ENCODE measurements at regions not wholly inside any gene's neighbourhood (a gene's known extent, or its start where the extent isn't known, plus 50 kb on each side); places are given as distances from the start of the nearest gene placed in this dataset.

GRCh38 chr5:163369776-163370385 lies 67.5 kb upstream of the CCNG1 start:
- H3K9me3 Mint-ChIP-seq = no peaks in the 10 kb centered on the region
- peaks cover 7% of the 10 kb centered on the region for H3K4me1 Mint-ChIP-seq (ENCODE audit: unreplicated experiment)
- no peaks in the 10 kb centered on the region for H3K27me3 Mint-ChIP-seq
- H3K36me3 Mint-ChIP-seq = peaks cover 4% of the 10 kb centered on the region
- no peak for DNase-seq (ENCODE audit: extremely low spot score, unreplicated experiment)
- H3K4me3 Mint-ChIP-seq = no peak overlapping the region
- H3K27ac Mint-ChIP-seq = no peak overlapping the region
- no peak for TF ChIP-seq CTCF (conservative IDR thresholded peaks at IDR 0.05)

GRCh38 chr5:163373436-163374084 lies 63.8 kb upstream of the CCNG1 start:
- H3K27me3 Mint-ChIP-seq = no peaks in the 10 kb centered on the region
- DNase-seq (ENCODE audit: extremely low spot score, unreplicated experiment) = no peak
- no peaks in the 10 kb centered on the region for H3K36me3 Mint-ChIP-seq
- no peaks in the 10 kb centered on the region for H3K9me3 Mint-ChIP-seq
- peaks cover 7% of the 10 kb centered on the region for H3K4me1 Mint-ChIP-seq (ENCODE audit: unreplicated experiment)
- peak overlapping the region; percentile 41 for H3K27ac Mint-ChIP-seq
- TF ChIP-seq CTCF (conservative IDR thresholded peaks at IDR 0.05) = no peak
- no peak overlapping the region for H3K4me3 Mint-ChIP-seq

GRCh38 chr5:163377982-163378381 lies 59.4 kb upstream of the CCNG1 start:
- no peak overlapping the region for H3K27ac Mint-ChIP-seq
- H3K9me3 Mint-ChIP-seq = no peaks in the 10 kb centered on the region
- H3K4me1 Mint-ChIP-seq (ENCODE audit: unreplicated experiment) = peaks cover 14% of the 10 kb centered on the region
- no peaks in the 10 kb centered on the region for H3K36me3 Mint-ChIP-seq
- no peak for DNase-seq (ENCODE audit: extremely low spot score, unreplicated experiment)
- no peaks in the 10 kb centered on the region for H3K27me3 Mint-ChIP-seq
- no peak overlapping the region for H3K4me3 Mint-ChIP-seq
- no peak for TF ChIP-seq CTCF (conservative IDR thresholded peaks at IDR 0.05)

GRCh38 chr5:163379298-163380155 lies 57.9 kb upstream of the CCNG1 start:
- TF ChIP-seq CTCF (conservative IDR thresholded peaks at IDR 0.05) = no peak
- no peaks in the 10 kb centered on the region for H3K27me3 Mint-ChIP-seq
- peak overlapping the region; percentile 13 for H3K27ac Mint-ChIP-seq
- no peak for DNase-seq (ENCODE audit: extremely low spot score, unreplicated experiment)
- no peak overlapping the region for H3K4me3 Mint-ChIP-seq
- H3K36me3 Mint-ChIP-seq = no peaks in the 10 kb centered on the region
- H3K4me1 Mint-ChIP-seq (ENCODE audit: unreplicated experiment) = peaks cover 7% of the 10 kb centered on the region
- H3K9me3 Mint-ChIP-seq = no peaks in the 10 kb centered on the region

GRCh38 chr5:163381832-163382231 lies 55.6 kb upstream of the CCNG1 start:
- H3K4me3 Mint-ChIP-seq = no peak overlapping the region

More at GRCh38 chr5:163381832-163382231, 55.6 kb upstream of the CCNG1 start:
- DNase-seq (ENCODE audit: extremely low spot score, unreplicated experiment) = no peak
- TF ChIP-seq CTCF (conservative IDR thresholded peaks at IDR 0.05) = no peak
- Mint-ChIP-seq H3K4me1 (ENCODE audit: unreplicated experiment) (peaks cover 15% of the 10 kb centered on the region), H3K27me3 (no peaks in the 10 kb centered on the region), H3K27ac (no peak overlapping the region), H3K9me3 (no peaks in the 10 kb centered on the region), H3K36me3 (no peaks in the 10 kb centered on the region)

Measured in type B pancreatic cell (in vitro differentiated cells).